ENCODE measurements at regions not wholly inside any gene's neighbourhood (a gene's known extent, or its start where the extent isn't known, plus 50 kb on each side); places are given as distances from the start of the nearest gene placed in this dataset.

DNA sequence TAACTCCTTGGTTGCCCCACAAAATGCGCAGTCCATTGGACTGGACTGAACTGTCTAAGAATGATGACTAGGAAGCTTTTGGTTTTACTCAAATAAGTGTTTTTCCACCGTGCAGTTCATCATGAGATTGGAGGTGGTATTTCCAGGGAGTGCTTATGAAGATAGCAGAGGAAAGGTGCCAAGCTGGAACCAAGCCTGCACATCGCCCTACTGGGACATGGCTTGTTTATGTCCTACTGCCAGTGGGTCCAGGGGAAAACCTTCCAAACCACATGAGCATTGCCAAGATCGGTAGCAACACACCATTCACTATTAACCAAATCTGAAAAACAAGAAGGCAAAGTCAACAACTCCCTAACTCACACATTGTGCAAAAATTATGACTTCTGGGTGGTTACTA, 54.7 kb upstream of the DSCAM start:
- peak; percentile 87 for DNase-seq

- peak; percentile 96 for DNase-seq
These were observed 55.3 kb upstream of the DSCAM start for GRCh38 chr21:40902299-40902698.

DNA sequence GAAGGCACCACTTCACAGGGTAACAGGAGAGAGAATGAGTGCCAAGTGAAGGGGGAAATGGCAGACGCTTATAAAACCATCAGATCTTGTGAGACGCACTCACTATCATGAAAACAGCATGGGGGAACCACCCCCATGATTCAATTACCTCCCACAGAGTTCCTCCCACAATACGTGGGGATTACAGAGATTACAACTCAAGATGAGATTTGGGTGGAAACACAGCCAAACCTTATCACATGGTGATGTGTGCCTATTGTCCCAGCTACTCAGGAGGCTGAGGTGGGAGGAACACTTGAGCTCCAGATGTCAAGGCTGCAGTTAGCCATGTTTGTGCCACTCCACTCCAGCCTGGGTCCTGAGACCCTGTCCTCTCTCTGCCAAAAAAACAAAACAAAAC, 56.0 kb upstream of the DSCAM start:
- DNase-seq, result peak; percentile 59

GRCh38 chr21:40905251-40905650, 58.3 kb upstream of the DSCAM start:
- no peak for DNase-seq

DNA sequence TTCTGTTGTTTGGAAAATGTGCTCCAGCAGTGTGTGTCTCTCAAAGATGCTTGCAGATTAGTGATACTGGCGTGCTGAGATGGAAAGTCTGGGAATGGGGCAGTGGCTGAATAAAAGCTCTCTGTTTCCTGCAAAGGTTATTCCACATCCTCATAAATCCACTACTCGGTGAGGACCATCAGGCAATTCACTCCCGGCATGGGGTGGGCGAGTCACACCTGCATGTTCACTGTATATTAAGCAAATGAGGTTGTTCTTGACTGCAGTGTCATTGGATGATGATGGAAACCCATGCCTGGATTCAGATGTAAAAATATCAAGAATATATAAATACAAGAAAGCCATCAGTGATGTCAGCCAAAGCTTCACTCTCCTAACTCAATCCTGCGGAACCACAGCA, 65.4 kb upstream of the DSCAM start:
- no peak for DNase-seq

GRCh38 chr21:40915114-40915513, 68.2 kb upstream of the DSCAM start:
- no peak for DNase-seq

DNA sequence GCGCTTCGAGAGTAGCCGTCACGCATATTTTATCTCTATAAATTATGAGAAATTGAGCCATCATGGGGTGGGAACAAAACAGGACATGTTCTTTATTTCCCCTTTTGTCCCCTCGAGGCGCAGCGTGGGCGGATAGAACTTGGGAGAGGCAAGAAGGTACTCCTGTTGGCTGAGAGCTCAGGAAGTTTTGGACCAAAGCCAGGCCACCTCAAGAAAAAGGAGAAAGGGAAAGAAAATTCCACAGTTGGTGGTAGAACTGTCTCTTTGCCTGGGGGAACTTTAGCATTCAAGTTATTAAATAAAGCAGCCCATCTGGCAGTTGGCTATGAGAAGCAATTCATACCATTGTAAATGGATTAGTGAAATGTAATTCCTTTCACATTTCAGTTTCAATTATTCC, 76.4 kb upstream of the DSCAM start:
- DNase-seq, result no peak

DNA sequence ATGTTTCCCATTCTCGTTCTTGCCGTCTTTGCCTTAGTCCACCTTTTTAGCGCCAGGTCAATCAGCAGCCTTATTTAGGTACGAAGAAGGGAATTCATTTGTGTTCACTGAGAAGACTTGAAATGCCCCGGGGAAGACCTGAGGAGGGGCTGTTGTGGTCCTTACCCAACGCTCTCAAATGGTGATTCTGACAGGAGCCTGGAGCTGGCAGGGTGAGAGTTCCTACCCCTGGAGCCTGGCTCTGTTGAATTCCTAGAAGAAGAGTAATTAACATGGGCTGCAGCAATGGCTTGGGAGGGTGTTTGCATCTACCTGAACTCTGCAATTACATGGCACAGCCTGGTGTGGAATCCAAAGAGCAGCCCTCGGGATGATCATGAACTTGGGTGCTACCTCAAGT, 76.9 kb upstream of the DSCAM start:
- DNase-seq, result no peak

- DNase-seq, result no peak
These were observed 77.7 kb upstream of the DSCAM start for GRCh38 chr21:40924641-40925040.

GRCh38 chr21:40926238-40926637, 79.3 kb upstream of the DSCAM start:
- DNase-seq, result no peak

DNA sequence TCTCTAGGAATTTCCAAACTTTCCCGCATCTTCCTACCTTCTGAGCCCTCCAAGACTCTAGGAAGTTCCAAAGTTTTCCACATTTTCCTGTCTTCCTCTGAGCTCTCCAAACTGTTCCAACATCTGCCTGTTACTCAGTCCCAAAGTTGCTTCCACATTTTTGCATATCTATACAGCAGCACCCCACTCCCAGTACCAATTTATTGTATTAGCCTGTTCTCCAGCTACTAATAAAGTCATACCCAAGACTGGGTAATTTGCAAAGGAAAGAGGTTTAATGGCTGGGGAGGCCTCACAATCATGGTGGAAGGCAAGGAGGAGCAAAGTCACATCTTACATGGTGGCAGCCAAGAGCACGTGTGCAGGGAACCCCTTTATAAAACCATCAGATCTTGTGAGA, 82.9 kb upstream of the DSCAM start:
- no peak for DNase-seq

DNA sequence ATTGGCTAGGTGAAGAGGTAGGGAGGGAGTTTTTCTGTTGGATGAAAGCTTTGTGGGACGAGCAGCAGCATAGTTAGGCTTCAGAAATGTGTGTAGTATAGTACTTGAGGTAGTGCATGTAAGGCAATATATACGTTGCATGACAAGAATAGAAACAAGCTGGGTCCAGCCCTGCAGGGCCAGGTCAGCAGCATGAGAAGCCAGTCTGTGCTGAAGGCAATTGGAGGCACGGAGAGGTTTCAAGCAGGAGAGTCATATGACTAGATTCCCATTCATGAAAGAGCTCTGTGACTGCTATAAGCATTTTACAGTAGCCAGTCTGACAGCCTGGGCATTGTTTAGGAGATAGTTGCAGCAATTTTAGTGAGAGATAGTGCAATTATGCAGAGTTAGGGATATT, 84.2 kb upstream of the DSCAM start:
- no peak for DNase-seq

- DNase-seq, result no peak
These were observed 89.2 kb upstream of the DSCAM start for GRCh38 chr21:40936178-40936577.

- no peak for DNase-seq
These were observed 89.9 kb upstream of the DSCAM start for GRCh38 chr21:40936771-40937261.

- DNase-seq, result no peak
These were observed 91.1 kb upstream of the DSCAM start for GRCh38 chr21:40938078-40938477.

DNA sequence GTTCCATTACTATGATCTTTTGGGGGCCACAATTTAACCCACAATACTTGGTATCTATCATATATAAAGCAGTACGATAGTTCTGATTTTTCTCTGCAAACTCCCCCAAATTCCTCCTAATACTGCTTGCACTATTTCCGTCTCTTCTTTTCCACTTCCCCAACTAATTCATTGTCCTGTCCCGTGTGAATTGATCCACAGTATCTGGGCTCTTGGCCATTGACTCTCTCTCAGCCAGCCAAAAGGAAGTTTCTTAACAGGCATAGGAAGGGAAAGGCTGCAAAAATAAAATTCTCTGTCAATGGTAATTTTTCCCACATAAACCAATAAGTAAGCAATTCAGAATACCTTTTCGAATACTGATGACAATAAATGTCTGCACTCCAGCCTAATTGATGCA, 91.7 kb upstream of the DSCAM start:
- DNase-seq, result no peak

DNA sequence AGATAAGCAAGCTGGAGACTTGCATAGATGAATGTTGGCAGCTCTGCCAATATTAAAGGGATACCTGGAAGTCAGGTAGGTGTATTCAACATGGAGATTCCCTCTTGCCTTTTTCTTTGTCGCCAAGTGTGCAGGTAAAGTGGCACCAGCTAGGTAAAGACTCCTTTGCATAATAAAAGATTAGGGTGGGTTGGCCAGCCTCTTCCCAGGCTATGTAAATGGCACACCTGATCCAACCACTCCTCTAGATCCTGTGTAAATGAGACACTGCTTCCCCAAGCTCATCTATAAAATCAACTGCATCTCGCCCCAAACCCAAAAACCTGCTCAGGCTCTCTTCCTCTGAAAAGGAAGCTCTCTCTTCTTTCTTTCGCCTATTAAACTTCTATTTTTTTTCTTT, 100.8 kb upstream of the DSCAM start:
- DNase-seq, result no peak

GRCh38 chr21:40950970-40951369, 104.0 kb upstream of the DSCAM start:
- DNase-seq, result no peak

DNA sequence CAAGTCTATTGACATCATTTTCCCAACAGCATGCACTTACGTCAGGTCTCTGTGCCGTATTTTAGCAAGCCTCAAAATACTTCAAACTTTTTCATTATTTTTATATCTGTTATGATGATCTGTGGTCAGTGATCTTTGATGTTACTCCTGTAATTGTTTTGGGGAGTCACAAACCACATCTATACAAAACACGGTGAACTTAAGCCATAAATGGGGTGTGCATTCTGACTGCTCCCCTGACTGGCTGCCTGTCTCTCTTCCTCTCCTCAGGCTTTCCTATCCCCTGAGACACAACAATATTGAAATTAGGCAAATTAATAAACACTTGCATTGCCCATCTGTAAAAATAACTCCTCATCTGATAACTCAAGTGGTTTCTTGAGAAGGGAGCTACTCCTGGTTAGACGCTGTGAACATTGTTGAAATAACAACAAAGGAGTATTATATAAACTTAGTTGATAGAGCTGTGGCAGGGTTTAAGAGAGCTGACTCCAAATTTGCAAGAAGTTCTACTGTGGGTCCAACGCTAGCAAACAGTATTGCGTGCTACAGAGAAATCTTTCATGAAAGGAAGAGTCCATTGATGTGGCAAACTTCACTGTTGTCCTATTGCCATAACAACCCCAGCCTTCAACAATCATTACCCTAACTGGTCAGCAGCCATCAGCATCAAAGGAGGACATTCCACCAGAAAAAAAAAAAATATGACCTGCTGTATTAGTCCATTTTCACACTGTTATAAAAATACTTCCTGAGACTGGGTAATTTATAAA, 105.8 kb upstream of the DSCAM start:
- no peak for DNase-seq

DNA sequence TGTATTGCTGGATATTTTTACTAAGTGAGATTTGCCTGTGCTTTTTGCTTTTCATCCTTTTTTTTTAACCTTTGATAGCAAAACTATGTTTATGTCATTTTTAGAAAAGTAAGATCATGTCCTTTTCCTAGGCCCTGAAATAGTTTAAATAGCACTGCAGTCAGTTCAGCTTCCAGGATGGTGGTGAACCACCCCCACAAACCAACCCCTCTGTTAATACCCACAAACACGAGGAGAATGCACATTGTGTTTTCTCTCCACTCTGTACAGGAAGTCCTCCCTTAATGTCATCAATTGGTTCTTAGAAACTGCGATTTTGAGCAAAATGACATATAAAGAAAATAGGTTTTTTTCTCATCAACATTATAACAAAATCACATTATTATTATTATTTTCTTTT, 117.7 kb upstream of the DSCAM start:
- no peak for DNase-seq

DNA sequence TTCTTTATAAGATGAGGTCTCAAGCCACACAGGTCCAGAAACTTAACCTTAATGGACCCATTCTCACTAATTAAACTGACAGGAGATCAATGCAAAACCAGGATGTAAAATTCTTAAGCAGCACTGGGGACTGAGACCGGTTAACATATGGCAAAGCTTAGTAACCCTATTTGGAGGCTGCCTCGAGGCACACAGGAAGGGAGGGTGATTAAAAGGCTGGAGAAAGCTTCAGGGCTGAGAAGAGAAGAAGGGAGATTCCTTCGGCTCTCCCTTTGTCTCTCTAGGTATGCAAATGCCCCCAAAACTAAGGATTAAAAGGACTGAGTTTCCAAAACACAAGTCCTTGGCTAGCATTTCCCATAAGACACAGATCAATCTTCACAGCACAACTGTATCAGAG, 120.8 kb upstream of the DSCAM start:
- DNase-seq, result no peak

DNA sequence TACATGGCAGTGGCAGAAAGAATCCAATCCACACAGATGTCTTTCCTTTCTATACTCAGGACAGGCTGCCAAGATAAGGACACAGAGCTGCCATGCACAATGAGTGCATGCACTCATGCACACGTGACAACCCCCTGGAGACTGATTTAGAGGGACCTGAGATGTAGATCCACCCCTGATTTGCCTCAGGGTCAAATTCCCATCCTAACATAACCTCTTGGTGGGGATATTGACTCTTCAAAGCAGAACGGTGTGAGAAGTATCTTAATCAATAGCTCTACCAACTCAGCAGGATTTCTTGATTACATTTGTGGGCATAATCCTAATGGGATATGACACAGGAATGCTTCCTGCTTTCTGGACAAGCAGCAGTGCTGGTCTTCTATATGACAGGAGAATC, 125.2 kb upstream of the DSCAM start:
- DNase-seq, result no peak

GRCh38 chr21:40976198-40977109, 129.5 kb upstream of the DSCAM start:
- DNase-seq, result no peak

- DNase-seq, result no peak
These were observed 138.4 kb upstream of the DSCAM start for GRCh38 chr21:40985370-40985769.

Measured in NCI-H2029 treated with DMSO at 0.1 percent for 48 hours (cell line).